ENCODE measurements at regions not wholly inside any gene's neighbourhood (a gene's known extent, or its start where the extent isn't known, plus 50 kb on each side); places are given as distances from the start of the nearest gene placed in this dataset.

DNA sequence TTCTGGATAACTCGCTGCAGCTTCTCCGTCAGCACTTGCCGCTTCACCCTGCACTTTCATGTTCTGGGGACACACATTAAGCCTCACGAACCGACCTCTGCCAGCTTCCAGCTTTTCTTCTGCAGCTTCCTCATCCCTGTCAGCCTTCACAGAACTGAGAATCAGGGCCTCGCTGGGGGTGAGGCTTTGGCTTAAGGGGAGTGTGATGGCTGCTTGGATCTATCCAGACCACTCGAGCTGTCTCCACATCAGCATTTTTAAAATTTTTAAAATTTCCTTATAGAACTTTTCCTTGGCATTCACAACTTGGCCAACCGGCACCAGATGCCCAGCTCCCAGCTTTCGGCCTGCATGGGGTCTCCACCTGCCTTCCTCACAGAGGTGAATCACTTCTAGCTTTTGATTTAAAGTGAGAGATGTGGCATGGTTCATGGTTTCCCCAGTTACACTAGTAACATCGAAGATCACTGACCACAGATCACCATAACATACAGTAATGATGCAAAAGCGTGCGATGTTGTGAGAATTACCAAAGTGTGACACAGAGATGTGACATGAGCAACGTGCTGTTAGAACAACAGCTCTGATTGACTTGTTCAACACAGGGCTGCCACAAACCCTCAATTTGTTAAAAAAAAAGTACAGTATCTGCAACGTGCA is 139.1 kb upstream of the C14orf180 start:
- Histone ChIP-seq H3K36me3 (no peaks in the 10 kb centered on the region), H3K4me3 (no peak overlapping the region), H3K4me1 (peaks cover 0 to 10% (median 8%) of the 10 kb centered on the region in 4 donors), H3K27me3 (no peaks in the 10 kb centered on the region), H3K27ac (no peak overlapping the region), H3K9me3 (no peaks in the 10 kb centered on the region)
- intact Hi-C loops (cut with DNase I; ENCODE audit: low total_unique reads) = no loop called here
- TF ChIP-seq POLR2A (IDR thresholded peaks at IDR 0.05) (no peak), POLR2AphosphoS5 (IDR thresholded peaks at IDR 0.05) (no peak), EP300 (IDR thresholded peaks at IDR 0.05; ENCODE audit: low read depth) (no peak)
- TF ChIP-seq, protein P1, sequence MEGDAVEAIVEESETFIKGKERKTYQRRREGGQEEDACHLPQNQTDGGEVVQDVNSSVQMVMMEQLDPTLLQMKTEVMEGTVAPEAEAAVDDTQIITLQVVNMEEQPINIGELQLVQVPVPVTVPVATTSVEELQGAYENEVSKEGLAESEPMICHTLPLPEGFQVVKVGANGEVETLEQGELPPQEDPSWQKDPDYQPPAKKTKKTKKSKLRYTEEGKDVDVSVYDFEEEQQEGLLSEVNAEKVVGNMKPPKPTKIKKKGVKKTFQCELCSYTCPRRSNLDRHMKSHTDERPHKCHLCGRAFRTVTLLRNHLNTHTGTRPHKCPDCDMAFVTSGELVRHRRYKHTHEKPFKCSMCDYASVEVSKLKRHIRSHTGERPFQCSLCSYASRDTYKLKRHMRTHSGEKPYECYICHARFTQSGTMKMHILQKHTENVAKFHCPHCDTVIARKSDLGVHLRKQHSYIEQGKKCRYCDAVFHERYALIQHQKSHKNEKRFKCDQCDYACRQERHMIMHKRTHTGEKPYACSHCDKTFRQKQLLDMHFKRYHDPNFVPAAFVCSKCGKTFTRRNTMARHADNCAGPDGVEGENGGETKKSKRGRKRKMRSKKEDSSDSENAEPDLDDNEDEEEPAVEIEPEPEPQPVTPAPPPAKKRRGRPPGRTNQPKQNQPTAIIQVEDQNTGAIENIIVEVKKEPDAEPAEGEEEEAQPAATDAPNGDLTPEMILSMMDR (IDR thresholded peaks at IDR 0.05) = no peak
- in situ Hi-C loops (cut with MboI; ENCODE audit: low pct_ligation_motif_present in 1 of 4, low pct_unique_long_range_greater_than_20kb in 1 of 4, low sequenced_read_pairs in 3 of 4) = no loop called here
- WGBS, 2 donors (ENCODE audit: low coverage in 1 of 2) = 64 to 80% methylated on average over 11 to 14 of the region's 14 CpGs
- no peak for DNase-seq

- Histone ChIP-seq H3K36me3 (no peaks in the 10 kb centered on the region), H3K9me3 (no peaks in the 10 kb centered on the region), H3K4me1 (peaks cover 0 to 8% (median 5%) of the 10 kb centered on the region in 4 donors), H3K27me3 (peaks cover 5% of the 10 kb centered on the region), H3K4me3 (no peak overlapping the region), H3K27ac (no peak overlapping the region)
- TF ChIP-seq, protein P1 (IDR thresholded peaks at IDR 0.05) = no peak
- TF ChIP-seq EP300 (IDR thresholded peaks at IDR 0.05; ENCODE audit: low read depth) = no peak
- no peak for TF ChIP-seq POLR2AphosphoS5 (IDR thresholded peaks at IDR 0.05)
- no peak for TF ChIP-seq POLR2A (IDR thresholded peaks at IDR 0.05)
- in situ Hi-C loops (cut with MboI; ENCODE audit: low pct_ligation_motif_present in 1 of 4, low pct_unique_long_range_greater_than_20kb in 1 of 4, low sequenced_read_pairs in 3 of 4) = no loop called here
- DNase-seq = no peak
- 84 to 86% methylated on average over 8 to 21 of the region's 21 CpGs for WGBS, 2 donors (ENCODE audit: low coverage in 1 of 2)
- intact Hi-C loops (cut with DNase I; ENCODE audit: low total_unique reads) = no loop called here
Observed at GRCh38 chr14:104441275-104442106, 138.1 kb upstream of the C14orf180 start.

DNA sequence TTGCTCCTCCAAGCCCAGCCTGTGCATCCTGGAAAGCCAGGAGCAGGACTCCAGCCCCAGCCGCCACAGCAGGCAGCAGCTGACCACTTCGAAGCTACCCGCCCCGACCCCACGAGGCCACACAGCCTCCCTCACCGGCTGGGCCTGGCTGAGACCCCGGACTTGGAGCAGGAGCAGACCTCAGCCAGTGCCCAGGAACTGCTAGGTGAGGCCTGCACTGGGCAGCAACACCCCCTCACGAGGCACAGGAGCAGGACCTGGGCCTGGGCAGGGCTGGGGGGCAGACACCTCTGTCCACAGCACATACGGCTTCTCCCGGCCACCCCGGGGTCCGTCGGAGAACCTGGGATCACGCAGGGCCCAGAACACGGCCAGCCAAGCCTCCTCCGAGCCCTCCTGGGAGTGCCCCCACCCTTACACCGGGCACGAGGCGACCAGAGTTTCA is 137.4 kb upstream of the C14orf180 start:
- Histone ChIP-seq H3K4me3 (no peak overlapping the region), H3K27ac (no peak overlapping the region), H3K36me3 (no peaks in the 10 kb centered on the region), H3K9me3 (no peaks in the 10 kb centered on the region), H3K4me1 (peaks cover 0 to 1% (median 0%) of the 10 kb centered on the region in 4 donors), H3K27me3 (peaks cover 10% of the 10 kb centered on the region)
- in situ Hi-C loops (cut with MboI; ENCODE audit: low pct_ligation_motif_present in 1 of 4, low pct_unique_long_range_greater_than_20kb in 1 of 4, low sequenced_read_pairs in 3 of 4) = no loop called here
- WGBS, 2 donors (ENCODE audit: low coverage in 1 of 2) = 81% methylated on average over 13 of the region's 19 CpGs; no CpG with 5 or more reads in 1 of the 2 donors
- intact Hi-C loops (cut with DNase I; ENCODE audit: low total_unique reads) = no loop called here
- TF ChIP-seq POLR2A (IDR thresholded peaks at IDR 0.05) = no peak
- no peak for TF ChIP-seq EP300 (IDR thresholded peaks at IDR 0.05; ENCODE audit: low read depth)
- TF ChIP-seq POLR2AphosphoS5 (IDR thresholded peaks at IDR 0.05) = no peak
- TF ChIP-seq, protein P1 (IDR thresholded peaks at IDR 0.05) = no peak
- no peak for DNase-seq

DNA sequence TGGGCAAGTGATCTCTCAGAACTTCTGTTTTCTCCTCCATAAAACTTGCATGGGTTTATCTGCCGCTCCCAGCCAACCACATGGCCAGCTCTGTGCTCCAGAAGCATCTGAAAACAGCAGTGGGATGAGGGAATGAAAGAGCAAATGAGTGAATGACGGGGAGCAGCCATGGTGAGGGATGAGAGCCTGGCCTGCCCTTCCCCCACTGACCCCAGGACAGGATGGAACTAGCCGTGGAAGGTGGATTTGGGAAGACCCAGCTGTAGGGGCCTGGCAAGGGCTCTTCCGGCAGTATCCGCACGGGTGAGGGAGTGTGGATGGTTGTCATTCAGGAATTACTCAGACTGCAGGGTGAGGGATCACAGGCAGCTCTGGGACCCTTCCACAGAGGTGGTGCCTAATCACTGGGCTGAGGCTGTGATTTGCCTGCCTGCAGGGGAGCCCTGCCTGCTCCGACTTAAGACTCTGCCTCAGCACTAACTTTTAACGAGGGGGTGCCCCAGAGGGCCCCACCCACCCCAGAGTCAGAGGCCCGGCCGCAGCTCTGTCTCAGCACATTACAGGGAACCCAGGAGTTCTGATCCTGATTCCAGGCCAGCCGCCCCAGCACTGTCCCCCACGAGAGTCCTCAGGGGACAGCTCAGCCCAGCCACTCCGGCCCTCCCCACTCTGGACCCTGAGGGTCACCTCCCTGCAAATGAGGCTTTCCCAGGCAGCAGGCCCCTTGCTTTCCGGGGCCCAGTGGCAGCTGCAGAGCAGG is 136.8 kb upstream of the C14orf180 start:
- no peaks in the 10 kb centered on the region for H3K36me3 ChIP-seq
- H3K4me3 ChIP-seq = no peak overlapping the region
- in situ Hi-C loops (cut with MboI; ENCODE audit: low pct_ligation_motif_present in 1 of 4, low pct_unique_long_range_greater_than_20kb in 1 of 4, low sequenced_read_pairs in 3 of 4) = no loop called here
- DNase-seq = no peak
- H3K27me3 ChIP-seq = peaks cover 17% of the 10 kb centered on the region
- H3K27ac ChIP-seq = no peak overlapping the region
- 75 to 77% methylated on average over 4 to 11 of the region's 14 CpGs for WGBS, 2 donors (ENCODE audit: low coverage in 1 of 2)
- H3K4me1 ChIP-seq = no peaks in the 10 kb centered on the region
- no peaks in the 10 kb centered on the region for H3K9me3 ChIP-seq
- intact Hi-C loops (cut with DNase I; ENCODE audit: low total_unique reads) = no loop called here
- TF ChIP-seq EP300 (IDR thresholded peaks at IDR 0.05; ENCODE audit: low read depth) = no peak
- TF ChIP-seq, protein P1 (IDR thresholded peaks at IDR 0.05) = no peak
